ENCODE measurements at regions not wholly inside any gene's neighbourhood (a gene's known extent, or its start where the extent isn't known, plus 50 kb on each side); places are given as distances from the start of the nearest gene placed in this dataset.
"Not testable (repeated sequence)": the region's sequence is repeated elsewhere in the genome, so short reads cannot be mapped to it uniquely, and the experiment has no call there.

- intact Hi-C loops (cut with micrococcal nuclease): no loop called here
These were observed 344.1 kb downstream of the TMEM38B start for GRCh38 chr9:106038266-106039001.

- intact Hi-C loops (cut with micrococcal nuclease): no loop called here
These were observed 345.0 kb downstream of the TMEM38B start for GRCh38 chr9:106039151-106039935.

- intact Hi-C loops (cut with micrococcal nuclease): not testable (repeated sequence)
These were observed 347.6 kb downstream of the TMEM38B start for GRCh38 chr9:106041920-106042319.

GRCh38 chr9:106051545-106051944 is 357.2 kb downstream of the TMEM38B start:
- intact Hi-C loops (cut with micrococcal nuclease): no loop called here

GRCh38 chr9:106052166-106052565 is 357.8 kb downstream of the TMEM38B start:
- intact Hi-C loops (cut with micrococcal nuclease): no loop called here

GRCh38 chr9:106052735-106053134 is 358.4 kb downstream of the TMEM38B start:
- intact Hi-C loops (cut with micrococcal nuclease): no loop called here

- intact Hi-C loops (cut with micrococcal nuclease): no loop called here
These were observed 362.0 kb downstream of the TMEM38B start for GRCh38 chr9:106056328-106056727.

- intact Hi-C loops (cut with micrococcal nuclease): no loop called here
These were observed 364.1 kb downstream of the TMEM38B start for GRCh38 chr9:106058460-106058859.

GRCh38 chr9:106059886-106060285 is 365.5 kb downstream of the TMEM38B start:
- intact Hi-C loops (cut with micrococcal nuclease): no loop called here

- intact Hi-C loops (cut with micrococcal nuclease): no loop called here
These were observed 366.5 kb downstream of the TMEM38B start for GRCh38 chr9:106060885-106061284.

GRCh38 chr9:106062250-106062649 is 367.9 kb downstream of the TMEM38B start:
- intact Hi-C loops (cut with micrococcal nuclease): no loop called here

GRCh38 chr9:106065136-106065535 is 370.8 kb downstream of the TMEM38B start:
- intact Hi-C loops (cut with micrococcal nuclease): no loop called here

- intact Hi-C loops (cut with micrococcal nuclease): no loop called here
These were observed 371.4 kb downstream of the TMEM38B start for GRCh38 chr9:106065579-106066214.

- intact Hi-C loops (cut with micrococcal nuclease): no loop called here
These were observed 372.7 kb downstream of the TMEM38B start for GRCh38 chr9:106066940-106067524.

GRCh38 chr9:106069241-106069640 is 374.9 kb downstream of the TMEM38B start:
- intact Hi-C loops (cut with micrococcal nuclease): no loop called here

- intact Hi-C loops (cut with micrococcal nuclease): no loop called here
These were observed 378.1 kb downstream of the TMEM38B start for GRCh38 chr9:106072421-106072820.

- intact Hi-C loops (cut with micrococcal nuclease): no loop called here
These were observed 379.7 kb downstream of the TMEM38B start for GRCh38 chr9:106074006-106074405.

GRCh38 chr9:106075236-106075959 is 381.1 kb downstream of the TMEM38B start:
- intact Hi-C loops (cut with micrococcal nuclease): no loop called here

GRCh38 chr9:106075960-106076327 is 381.6 kb downstream of the TMEM38B start:
- intact Hi-C loops (cut with micrococcal nuclease): no loop called here

GRCh38 chr9:106076711-106077110 is 382.4 kb downstream of the TMEM38B start:
- intact Hi-C loops (cut with micrococcal nuclease): no loop called here

- intact Hi-C loops (cut with micrococcal nuclease): no loop called here
These were observed 383.4 kb downstream of the TMEM38B start for GRCh38 chr9:106077731-106078130.
